Activated CD8-positive, alpha-beta memory T cell treated with anti-CD3 and anti-CD28 coated beads, Interleukin-2, amount 50 U/mL, for 24 hours (primary cell): ENCODE measurements at regions not wholly inside any gene's neighbourhood (a gene's known extent, or its start where the extent isn't known, plus 50 kb on each side); places are given as distances from the start of the nearest gene placed in this dataset.

Experiments
- DNase-seq: peaks from one replicate; pipeline ENCODE4 v3.0.0-alpha.2; 2020; ENCODE audit errors: extremely low read depth

DNA sequence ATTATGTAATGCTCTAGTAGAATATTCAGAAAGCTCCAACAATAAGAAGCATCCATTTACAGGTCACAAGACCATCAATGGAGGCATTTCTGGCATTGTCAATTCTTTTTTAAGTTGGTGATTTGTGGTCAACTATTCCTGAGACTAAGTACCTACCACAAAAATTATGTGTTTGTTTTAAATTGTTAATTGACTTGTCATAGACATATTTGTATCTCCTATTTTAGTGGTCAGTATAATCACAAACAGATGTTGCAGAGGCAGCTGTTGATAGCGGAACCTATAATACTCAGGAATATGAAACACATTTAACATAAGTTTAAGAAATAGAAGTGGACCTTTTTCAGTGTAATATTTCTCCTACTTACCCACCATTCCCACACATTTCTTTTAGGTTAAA, 430.1 kb downstream of the CCDC85A start:
- DNase-seq = no peak

DNA sequence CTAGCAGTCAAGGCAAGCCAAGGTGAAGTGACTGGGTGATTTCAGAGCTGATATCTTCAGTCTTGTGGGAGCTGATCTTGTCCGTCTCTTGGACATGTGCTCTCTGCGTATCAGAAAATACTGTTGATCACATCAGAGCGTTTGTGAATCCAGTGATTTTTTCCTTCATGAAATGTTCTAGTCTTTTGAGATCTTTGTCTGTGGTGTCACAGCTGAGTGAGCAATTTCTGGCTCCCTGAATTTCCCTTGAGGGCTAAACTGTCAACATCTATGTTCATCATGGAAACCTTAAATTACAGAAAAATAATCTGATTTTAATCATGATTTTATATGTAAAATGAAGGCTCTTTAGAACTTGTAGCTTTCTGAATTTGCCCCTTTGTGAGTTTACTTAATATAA, 432.0 kb downstream of the CCDC85A start:
- DNase-seq = no peak

- DNase-seq = no peak
These were observed 440.4 kb downstream of the CCDC85A start for GRCh38 chr2:56624181-56624580.

DNA sequence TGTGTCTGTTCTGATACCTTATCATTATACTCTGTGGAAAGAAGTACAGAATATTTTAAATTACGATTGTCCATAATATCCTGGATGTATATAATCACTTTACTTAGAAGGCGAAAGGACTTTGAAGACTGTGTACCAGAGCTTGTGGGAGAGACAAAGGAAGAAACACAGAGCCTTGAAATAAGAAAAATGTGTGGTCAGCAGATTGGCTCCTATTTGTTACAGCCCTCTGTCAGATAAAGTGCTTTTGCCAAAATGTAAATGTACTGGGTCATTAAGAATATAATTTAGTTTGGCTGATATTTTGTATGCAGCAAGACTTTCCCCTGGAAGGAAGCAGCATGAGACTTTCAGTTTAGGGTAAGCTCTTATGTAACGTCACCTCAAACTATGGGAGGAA, 443.1 kb downstream of the CCDC85A start:
- DNase-seq = no peak

- DNase-seq = no peak
These were observed 446.5 kb downstream of the CCDC85A start for GRCh38 chr2:56630286-56630685.

GRCh38 chr2:56647997-56648396, 464.2 kb downstream of the CCDC85A start:
- no peak for DNase-seq

DNA sequence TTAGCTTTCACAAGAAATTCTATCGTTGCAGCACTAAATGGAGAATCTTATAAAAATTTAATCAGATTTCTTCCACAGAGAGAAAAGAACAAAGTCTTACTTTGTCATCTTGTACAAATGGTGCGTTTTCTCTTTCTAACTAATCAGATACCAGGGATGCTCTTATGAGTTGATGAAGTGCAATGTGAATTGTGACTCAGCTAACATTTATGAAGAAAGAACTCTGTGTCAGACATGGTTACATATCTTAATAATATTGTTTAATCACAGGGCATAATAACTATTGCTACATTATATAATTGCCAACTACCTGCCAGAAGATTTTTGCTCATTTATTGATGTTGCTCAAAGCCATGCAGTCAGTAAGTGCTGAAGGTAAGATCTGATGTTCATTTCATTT, 465.0 kb downstream of the CCDC85A start:
- DNase-seq = no peak

GRCh38 chr2:56654936-56655335, 471.1 kb downstream of the CCDC85A start:
- no peak for DNase-seq

- no peak for DNase-seq
These were observed 473.0 kb downstream of the CCDC85A start for GRCh38 chr2:56656826-56657225.

- DNase-seq = no peak
These were observed 483.0 kb downstream of the CCDC85A start for GRCh38 chr2:56666777-56667176.

- DNase-seq = no peak
These were observed 488.3 kb downstream of the CCDC85A start for GRCh38 chr2:56671973-56672569.

- no peak for DNase-seq
These were observed 490.3 kb downstream of the CCDC85A start for GRCh38 chr2:56674084-56674483.

DNA sequence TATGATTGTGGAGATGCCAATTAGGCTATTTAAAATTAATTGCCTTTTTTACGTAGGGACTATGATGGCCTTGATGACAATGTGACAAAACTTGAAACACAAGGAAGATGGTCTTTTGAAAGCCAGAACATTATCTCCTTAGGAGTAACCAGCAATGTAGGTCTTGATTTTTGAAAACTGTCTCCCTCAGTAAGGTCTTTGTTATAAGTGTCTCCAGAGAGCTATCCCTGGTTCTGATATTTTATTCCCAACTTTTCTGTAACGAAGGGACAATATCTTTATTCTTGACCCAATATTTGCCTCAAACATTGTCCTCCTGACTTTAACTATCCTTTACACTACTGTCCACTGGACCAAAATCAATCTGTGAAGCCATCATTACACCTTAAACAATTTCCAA, 493.2 kb downstream of the CCDC85A start:
- DNase-seq = no peak

DNA sequence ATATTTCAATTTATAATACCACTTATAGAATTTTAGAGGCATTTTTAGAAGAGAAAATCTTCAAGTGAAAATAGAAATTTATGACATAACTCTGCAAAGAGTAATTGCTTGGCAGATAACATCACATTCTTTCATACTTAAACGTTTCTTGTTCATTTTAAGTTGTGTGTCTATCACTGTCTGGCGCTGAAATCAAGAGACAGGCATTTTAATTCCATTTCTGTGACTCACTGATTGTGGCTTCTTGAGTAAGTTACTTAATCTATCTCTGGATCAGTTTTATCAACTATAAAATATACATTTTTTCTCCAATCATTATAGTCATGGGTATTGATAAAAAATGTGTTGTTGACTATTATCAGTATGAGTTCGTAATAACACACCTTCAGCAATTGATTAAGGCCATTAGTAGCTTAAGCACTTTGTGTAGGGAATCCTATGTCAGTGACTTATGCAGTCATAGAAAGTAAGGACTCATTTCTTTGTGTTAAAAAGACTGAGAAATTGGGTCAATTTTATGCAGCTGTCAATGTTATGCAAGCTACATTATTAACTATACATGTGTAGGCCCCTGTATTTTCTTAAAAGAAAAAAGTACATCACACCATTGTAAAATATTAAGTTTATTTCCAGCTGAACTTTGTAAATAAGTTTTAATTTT, 497.3 kb downstream of the CCDC85A start:
- no peak for DNase-seq

GRCh38 chr2:56681659-56682396, 498.0 kb downstream of the CCDC85A start:
- no peak for DNase-seq

GRCh38 chr2:56682397-56682760, 498.6 kb downstream of the CCDC85A start:
- no peak for DNase-seq

- no peak for DNase-seq
These were observed 500.5 kb downstream of the CCDC85A start for GRCh38 chr2:56684327-56684726.

DNA sequence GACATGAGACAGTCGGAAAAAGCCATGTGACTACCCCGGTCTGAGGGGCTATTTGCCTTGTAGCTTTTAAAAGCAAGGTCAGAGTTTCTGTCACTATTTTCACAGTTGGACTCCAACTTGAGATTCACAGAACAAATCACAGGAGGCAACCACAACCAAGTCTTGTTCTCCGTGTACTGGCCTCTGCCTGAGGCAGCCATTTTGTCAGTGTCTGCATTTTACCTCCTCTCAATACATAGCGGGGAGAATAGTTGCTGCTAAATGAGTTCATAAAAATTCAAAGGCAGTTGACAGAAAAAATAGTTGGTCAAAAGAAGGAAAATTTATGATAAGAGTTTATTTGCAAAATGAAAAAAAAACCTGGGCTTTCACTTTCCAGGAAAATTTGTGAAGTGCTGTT, 501.4 kb downstream of the CCDC85A start:
- DNase-seq = no peak

DNA sequence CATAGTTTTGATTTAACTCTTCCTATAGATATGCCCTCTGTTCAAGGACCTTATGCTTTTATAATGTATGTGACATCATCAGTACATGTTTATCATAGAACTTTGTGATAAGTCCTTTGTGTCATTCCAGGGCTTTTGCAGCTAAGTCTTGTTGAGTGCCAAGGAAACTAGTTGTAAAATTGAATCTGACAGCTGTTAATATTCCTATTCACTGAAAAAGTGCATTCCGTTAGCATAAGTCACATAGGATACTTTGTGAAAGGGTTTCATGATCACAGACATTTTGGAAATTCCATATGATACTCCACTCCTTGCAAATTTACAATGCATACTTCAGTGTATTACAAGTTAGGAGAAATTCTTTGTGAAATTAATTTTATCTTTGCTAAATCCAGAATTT, 503.4 kb downstream of the CCDC85A start:
- no peak for DNase-seq

DNA sequence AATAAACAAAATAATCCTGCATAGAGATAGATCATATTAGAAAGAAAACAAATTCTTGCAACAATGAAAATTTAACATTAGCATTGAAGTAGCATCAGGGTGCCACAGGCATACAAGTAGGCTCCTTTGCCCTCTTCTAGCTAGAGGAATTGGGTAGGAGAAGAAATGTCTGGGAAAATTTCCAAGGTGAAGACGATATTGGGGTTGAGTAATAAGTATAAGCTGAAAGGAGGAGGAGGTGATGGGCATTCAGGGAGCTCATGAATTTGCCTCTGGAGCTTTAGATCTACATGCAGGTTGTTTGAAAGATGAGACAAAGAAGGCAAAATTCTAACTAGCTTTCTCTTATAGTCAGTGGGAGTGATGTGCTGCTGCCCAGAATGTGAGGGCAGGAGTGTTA, 504.9 kb downstream of the CCDC85A start:
- no peak for DNase-seq

- DNase-seq = no peak
These were observed 509.7 kb downstream of the CCDC85A start for GRCh38 chr2:56693501-56693900.

DNA sequence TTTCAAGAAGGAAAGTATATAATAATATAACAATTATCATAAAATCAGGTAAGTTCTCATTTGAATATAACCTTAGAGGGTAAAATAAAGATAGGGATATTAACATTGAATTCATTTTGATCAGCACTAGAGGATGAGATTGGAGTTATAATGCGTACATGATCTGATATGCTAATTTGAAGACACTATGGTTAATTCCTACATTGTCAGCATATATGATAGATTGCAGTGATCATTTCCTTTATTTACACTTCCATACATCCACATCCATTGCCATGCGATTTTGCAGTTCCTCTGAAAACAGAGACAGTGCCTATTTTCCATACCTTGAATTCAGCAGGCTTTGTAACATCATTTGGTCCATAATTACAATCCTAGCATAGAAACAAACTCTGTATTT, 519.2 kb downstream of the CCDC85A start:
- DNase-seq = no peak

- no peak for DNase-seq
These were observed 521.9 kb downstream of the CCDC85A start for GRCh38 chr2:56705713-56706112.
